GM19025 (cell line): ENCODE measurements at regions not wholly inside any gene's neighbourhood (a gene's known extent, or its start where the extent isn't known, plus 50 kb on each side); places are given as distances from the start of the nearest gene placed in this dataset.

Experiments
- ATAC-seq: cut with Tn5 transposase; IDR thresholded peaks from one replicate; pipeline ENCODE4 v1.9.1; 2021; ENCODE audit warnings: mild to moderate bottlenecking, low read depth, moderate library complexity; ENCODE audit not compliant: unreplicated experiment

DNA sequence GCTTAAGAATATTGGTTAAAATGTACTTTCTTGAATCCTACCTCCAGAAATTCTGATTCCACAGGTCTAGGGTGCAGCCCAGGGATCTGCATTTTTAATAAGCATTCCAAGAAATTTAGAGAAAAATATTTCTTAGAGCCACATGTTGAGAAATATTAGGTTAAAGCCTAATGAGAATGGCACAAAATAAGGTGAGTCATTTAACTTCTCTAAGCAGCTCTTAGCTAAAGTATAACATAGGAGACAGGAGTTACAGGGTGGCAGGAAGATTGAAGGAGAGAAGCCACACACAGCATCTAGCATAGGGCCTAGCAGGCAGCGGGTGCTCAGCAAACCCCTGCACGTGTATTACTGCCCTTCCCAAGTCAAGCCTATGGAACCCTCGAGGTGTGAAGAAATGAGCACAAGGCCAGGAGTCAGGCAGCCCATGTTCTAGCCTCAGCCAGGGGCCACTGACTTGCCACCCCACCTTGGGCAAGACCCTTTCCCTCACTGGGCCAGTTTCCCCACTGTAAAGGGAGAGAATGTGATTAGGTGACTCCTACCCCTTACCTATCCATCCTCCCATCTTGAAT lies 197.1 kb upstream of the TLE3 start:
- no peak for ATAC-seq

DNA sequence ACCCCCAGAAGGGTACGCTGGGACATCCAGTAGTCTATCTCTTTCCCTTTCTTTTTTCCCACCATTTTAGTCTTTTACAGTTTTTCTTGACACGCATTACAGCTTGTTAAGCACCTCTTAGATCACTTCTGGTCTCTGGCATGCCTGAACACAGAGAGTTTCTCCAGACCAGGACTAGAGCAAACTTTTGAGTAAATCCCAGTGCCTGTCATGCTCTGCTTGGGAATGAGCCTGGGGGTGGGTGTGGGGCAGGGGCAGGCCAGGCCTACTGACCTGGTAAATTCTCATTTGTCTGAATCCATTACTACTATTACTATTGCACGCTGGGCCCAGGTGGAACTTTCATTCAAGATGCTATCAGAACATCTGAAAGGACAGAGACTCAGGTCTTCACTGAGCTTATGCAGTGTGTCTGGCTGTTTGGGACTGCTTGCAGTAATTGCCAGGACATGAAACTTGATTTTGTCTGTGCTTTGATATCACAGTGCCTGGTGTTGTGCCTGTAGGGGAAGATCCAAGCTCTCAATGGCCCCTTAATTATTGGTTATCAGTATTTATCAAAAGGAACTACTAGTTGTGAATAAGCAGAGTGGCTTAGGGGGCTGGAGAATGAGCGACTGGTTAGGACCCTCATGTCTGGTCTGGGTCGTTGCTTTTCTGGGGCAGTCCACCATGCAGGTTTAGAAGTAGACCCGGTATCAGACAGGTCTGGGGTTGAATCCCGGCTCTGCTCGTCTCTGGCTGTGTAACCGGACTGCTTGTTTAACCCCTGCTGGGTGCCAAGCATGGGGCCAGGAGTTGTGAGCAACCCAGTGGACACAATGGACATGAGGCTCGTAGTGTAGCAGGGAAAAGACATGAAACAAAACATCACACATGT lies 196.1 kb upstream of the TLE3 start:
- no peak for ATAC-seq

DNA sequence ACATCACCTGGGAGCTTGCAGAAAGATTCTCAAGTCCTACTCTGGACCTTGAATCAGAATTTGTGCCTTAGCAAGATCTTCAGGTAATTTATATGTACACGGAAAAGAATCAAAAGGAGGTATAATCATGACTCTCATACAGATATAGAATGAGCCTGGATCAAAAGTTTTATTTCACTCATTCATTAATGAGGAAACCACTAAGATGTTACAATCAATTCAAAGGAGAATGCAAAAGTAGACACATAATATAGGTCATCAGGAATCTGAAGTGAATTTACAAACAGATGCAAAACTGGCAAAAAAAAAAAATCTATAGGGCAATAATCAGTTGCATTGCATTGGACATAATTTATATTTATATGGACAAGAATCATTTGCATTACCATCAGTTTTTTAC lies 195.4 kb upstream of the TLE3 start:
- ATAC-seq, result no peak

DNA sequence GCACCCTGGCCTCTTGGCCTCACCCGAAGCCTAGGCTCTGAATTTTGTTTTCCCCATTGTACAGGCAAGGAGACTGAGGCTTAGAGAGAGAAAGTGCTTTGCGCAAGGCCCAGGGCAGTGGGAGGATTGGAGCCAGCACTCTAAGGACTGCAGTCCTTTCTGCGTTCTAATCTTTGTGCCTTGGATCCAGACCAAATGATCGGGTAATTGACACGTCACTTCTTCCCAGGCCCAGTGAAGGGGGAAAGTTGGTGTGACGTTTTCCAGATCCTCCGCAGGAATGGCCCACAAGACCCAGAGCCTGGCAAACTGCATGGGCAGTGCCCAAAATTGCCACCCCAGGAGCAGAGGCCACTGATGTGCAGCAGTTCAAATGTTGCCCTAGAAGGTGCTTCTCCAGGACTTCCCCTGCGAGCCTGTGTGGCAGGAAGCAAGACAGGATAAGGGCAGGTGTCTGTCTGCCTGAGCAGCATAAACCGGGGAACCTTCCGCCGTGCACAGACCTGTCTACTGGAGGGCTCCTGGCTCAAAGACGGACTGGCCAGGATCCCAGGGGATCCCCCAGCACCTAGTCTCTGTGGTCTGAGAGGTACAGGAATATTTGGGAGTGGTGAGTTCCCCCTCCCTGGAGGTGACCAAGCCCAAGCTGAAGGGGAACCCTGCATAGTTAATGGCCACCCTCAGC lies 194.5 kb upstream of the TLE3 start:
- no peak for ATAC-seq

DNA sequence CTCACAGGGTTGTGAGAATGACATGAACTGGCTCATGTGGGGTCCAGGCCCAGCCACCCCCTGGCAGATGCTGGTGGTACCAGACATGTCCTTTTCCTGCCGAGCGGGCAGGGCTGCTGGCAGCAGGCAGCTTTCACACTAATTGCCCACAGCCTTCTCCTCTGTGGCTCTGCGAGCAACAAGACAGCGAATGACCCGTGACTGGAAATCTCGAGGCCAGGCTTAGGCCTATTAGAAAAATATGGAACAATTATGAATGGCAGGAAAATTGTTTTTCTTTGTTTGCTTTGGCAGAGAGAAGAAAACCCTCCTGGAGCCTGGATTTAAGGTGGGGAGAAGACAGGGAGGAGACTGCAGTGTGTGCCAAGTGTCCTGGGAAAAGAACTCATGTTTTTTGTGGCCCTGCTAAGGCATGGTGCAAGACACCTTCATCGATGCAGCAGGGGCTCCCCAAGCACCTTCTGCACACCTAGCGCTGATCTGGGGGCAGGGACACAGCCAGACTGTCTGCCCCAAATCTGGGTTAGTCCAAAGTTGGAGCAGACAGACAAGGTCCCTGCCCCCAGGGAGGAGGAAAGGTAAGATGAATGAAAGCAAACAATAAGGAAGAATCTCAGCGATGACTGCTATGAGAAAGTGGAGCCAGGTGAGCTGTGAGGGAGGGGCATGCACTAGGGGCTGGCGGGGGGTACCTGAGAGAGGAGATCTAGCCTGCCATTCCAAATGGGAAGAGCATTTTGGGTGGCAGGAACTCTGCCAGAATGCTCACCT lies 193.8 kb upstream of the TLE3 start:
- ATAC-seq, result no peak

DNA sequence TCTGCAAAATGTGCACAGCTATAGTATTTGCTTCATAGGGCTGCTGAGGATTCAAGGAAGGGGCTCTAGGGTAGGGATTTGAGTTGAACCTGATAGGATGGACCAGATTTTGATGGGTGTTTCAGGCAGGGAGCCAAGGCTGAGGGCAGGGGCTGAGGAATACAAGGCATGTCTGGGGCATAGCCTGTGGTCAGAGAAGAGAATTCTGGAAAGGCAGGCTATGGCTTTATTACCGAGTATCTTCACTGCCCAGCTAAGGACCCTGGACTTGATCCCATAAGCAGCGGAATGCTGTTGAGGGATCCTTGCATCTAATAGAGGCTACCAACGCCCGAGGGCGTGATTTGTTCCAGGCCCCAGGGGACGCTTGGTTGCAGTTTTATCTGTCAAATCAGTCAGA lies 193.0 kb upstream of the TLE3 start:
- no peak for ATAC-seq

DNA sequence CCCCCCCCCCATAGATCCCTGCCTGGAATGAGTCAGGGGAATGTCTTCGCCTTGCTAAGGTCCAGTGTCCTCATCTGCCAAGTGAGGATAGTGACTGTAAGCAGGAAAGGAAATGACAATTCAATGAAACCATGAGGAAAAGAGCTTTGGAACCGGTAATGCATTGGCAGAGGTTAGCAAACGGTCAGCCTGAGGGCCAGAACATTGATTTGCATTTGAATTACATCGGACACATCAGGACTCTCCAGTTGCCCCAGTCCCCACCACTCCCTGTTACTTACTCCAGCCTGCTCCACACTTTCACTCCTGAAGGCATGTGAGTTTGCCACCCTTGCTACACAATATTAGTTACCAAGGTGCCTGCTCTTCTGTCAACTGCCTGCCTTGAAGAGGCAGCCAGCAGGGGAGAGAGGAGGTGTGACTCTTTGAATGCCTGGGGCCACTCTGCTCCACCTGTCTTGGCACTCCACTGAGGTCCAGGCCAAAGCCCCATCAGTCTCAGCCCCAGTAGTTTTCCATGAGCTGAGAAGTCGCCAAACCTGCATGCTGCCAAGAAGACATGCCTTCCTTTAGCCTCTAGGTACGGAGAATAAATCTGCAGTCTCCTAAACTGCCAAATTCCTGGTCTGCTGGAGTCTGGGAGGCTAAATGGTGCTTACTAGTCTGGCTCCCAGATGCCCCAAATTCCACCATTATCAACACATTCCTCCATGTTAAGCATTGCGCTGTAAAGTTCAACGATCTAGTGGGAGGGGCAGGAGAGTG lies 191.7 kb upstream of the TLE3 start:
- ATAC-seq, result no peak

DNA sequence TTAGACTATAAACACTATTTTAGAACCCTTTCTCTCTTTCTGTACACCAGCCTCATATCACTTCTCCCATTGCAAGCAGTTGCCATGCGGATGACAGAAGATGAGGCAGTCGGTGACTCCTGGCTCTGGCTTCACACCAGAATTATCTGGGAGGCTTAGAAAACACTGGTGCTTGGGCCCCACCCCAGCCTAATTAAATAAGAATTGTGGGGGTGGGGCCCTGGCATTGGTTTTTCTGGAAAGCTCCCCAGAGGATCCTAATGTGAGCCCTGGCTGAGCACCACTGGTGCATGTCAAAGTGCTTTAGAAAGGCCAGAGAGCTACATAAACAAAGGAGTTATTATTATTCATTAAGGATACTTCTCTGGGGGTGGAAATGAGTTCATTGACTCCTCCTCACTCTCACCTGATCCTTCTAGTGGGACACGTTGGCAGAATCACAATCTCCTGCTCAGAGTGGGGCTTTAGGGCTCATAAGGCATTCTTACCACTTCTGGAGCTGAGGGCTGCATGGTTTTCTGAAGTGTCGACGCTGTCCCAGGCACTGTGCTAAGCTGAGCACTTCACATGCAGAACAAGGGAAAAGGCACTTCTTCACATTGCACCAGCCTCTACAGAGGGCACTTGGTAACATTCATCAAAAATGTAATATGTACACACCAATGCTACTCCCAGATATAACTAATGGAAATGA lies 188.5 kb upstream of the TLE3 start:
- ATAC-seq, result no peak

DNA sequence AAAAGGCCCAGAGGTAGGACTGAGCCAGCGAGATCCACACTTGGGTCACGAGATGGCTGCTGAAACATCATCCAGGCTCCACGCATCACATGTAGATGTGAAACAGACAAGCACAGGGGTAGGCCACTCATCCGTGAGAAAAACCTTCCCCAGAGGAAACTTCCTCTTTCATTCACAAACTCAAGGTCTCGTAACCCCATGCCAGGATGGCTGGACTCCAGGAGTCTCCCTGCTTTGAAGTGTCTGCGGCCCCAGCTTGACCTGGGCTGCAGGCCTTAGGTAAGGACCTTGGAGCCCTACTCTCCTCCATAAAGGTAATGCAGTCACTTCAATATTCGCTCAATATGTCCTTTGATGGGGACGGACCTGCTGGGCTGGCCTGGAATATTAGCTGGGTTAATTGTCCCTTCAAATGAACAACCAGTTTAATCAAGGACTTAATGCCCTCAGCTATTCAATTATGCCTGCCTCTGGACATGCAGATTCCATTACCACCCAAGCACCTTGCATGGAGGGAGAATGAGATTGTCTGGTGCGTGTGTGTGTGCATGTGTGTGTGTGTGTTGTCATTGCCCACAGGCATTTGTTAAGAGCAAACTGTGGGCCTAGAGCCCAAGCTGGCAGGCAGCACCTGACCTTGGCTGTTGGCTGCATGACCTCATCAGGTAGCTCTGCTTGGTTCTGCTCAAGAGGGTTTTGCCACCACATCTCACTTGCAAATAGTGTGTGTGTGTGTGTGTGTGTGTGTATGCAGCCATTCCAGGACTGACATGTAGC lies 186.9 kb upstream of the TLE3 start:
- no peak for ATAC-seq

DNA sequence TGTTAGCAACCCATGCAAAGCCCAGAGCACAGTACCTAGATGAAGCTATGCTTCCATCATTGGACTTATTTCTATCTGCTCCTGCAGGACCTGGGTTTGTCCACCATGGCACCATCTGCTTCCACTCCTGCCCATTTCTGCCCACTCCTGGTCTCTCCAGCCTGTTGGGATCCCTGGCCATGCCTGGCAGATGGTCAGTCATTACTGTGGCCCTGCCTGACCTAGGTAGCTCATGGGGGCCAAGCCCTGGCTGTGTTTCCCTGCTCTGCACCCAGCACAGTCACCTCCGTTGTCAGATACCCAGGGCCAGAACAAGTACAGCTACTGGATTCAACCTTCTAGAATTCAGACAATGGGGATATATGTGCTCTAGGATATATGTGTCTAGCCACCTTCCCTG lies 185.8 kb upstream of the TLE3 start:
- no peak for ATAC-seq

DNA sequence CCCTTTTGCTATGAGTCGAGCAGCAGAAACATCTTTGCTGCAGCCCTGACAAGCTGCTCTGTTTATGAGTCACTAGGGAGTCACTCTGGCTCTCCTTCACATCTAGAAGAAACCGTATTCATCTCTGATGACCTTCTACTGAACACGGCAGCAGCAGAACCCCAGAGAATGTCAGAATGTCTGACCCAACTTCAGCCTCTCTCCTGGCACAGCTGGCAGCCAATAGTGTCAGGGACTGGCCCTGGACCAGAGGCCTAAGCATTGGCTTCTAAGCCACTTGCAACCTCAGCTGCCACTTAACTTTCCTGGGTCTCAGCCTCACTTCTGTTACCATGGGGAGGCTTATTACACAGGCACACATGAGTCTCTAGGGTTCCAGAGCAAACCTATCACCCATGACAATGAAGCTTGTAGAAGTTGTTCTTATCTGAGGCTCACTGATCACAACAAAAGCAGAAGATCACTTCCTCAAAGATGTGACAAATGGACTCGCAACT lies 184.1 kb upstream of the TLE3 start:
- ATAC-seq, result no peak

DNA sequence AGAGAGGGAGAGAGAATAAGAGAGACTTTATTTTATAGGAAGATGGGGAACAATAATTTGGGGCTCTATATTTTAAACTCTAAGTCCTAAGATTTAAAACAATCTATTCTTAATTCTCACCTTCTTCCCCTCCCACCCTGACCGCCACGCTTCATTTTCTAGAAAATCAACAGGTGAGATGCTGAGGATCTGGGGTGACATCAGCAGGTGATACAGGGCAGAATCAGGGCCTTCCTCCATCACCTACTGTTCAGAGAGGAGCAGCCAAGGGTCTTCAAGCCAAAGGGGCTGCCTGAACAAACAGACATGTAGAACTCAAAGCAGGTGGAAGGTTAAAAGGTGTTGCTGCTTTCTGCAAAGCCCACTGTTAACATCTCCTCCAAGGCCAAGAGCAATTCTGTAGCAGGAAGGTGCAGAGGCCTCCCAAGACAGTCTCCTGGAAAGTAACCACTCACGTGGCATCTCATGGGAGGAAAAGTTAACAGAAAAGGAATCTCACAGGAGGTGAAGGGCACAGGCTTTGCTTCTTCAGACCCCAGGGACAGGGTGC lies 183.6 kb upstream of the TLE3 start:
- no peak for ATAC-seq

DNA sequence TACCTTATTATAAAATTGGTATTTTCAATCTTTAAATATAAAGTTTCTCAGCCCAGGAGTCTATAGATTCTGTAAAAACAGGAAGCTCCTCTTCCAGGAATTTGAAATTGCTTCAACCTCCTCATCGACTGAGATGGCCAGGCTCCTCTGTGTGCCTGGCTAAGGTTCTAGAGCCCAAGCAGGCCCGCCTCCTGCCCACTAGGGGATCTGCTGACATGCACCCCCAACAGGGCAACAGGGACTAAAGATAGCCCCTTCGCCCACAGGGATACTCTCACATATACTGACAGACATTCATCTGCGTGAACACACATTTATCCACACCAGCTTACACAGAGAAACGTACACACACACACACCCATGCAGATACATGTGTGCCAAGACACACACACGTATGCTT lies 183.1 kb upstream of the TLE3 start:
- no peak for ATAC-seq

DNA sequence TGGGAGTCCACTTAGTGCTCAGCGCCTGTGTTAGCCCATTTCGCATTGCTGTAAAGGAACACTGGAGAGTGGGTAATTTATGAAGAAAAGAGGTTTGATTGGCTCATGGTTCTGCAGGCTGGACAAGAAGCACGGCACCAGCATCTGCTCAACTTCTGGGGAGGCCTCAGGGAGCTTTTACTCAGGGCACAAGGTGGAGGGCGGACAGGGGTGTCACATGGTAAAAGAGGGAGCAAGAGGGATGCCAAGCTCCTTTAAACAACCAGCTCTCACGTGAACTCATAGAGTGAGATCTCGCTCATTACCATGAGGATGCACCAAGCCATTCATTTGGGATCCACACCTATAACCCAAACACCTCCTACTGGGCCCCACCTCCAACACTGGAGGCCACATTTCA lies 181.4 kb upstream of the TLE3 start:
- no peak for ATAC-seq

DNA sequence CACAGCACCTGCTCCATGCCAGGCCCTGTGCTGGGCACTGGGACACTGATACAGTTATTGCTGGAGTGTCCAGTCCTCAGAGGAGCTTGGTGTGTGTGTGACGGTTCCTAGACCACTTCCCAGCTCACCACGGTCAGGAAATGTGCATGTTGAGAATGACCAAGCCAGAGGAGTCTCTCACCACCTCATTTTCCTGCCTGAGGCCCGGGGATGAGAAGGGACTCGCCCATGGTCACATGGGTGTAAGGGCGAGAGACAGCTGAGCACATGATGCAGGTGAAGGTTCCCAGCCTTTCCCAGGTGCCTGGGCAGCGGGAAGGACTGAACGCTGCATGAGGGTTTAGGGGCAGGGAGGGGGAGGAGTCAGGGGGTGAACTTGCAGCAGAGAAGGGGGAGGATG lies 180.9 kb upstream of the TLE3 start:
- ATAC-seq, result no peak

DNA sequence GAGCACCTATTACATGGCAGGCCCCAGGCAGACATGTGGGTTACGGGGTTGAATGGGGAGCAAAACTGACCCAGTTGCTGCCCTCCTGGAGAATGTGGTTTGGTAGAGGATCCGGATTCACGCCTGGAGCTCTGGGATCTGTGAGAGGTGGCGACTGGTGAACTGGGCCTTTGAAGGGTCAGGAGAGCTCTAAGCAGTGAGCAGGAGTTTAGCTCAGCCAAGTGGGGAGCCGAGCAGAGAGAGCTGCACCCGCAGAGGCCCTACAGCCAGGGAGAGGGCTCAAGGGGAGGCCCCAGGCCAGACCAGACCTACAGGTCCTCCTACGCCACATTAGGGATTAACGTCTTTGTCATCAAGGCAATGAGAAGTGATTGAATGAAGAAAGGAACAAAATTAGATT lies 179.8 kb upstream of the TLE3 start:
- no peak for ATAC-seq

DNA sequence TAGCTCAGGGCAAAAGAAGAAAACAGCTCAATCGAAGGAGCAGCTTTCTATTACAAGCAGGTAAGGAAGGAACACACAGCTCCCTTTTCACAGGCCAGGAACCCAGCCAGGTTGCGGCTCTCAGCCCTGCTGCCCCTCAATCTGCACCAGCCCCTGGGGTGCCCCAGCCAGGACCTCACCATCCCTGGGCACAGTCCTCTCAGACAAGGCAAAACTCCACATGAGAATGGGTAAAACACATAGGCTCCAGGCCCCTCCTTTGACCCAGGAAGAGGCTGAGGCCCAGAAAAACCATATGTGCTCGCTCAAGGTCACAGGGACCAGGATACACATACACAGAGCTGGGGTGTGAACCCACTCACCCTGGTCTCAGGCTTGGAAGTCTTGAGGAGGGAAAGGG lies 178.7 kb upstream of the TLE3 start:
- ATAC-seq, result no peak

DNA sequence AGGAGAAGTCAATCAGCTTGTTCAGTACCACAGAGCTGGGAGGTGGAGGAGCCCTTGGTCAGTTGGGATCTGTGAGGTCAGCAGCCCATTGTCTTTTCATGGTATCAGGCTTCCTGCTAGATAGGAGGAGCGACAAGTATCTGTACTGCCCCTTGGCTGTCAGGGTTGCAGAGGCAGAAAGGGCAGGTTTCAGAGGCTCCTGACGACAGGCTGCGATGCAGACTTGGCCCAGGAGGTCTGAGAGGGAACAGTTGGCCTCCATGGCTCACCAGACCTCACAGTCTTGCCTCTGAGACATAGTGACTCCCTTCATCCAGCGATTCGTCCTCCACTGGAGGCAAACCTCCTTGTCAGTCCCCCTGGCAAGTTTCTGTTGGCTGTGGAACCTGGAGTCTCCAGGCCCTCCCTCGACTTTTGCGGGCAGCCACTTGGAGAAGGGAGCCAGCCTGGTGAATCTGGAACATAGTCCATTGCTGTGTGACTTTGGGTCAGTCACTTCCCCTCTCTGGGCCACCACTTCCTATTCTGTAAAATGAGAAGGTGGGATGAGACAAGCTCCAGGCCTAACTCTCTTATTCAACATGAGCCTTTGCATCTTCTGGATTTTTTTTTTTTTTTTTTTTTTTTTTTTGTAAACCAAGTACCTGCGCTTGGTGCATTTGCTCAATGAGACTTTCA lies 177.9 kb upstream of the TLE3 start:
- ATAC-seq, result no peak
